ENCODE measurements at regions not wholly inside any gene's neighbourhood (a gene's known extent, or its start where the extent isn't known, plus 50 kb on each side); places are given as distances from the start of the nearest gene placed in this dataset.

DNA sequence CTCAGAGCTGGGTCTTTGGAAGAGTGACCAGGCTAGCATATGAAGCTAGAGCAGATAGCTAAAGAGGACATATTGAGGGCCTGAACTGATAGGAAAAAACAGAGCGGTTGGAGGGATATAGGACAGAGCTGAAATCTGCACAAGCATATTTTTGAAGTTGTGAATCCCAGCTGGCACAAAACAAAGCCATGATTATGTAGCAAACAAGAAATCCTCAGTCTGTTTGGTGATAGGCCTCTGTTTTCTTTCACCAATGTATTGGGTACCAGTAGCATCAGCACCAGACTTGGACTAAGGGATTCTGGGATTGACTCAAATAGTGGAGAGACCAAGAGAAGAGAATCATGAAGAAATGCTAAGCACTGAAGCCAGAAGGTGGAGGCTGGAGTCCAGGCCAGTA lies 151.0 kb downstream of the FAM43A start:
- no peak overlapping the region for H2AK9ac ChIP-seq (replicated peaks; ENCODE audit: low read depth, low read length, poor library complexity)
- in situ Hi-C loops (cut with MboI; ENCODE audit: low sequenced_read_pairs) (no loop called here), intact Hi-C loops (cut with micrococcal nuclease) (no loop called here), dilution Hi-C loops (cut with HindIII; ENCODE audit: low sequenced_read_pairs, unreplicated experiment) (no loop called here)
- DNase-seq (no peak), ATAC-seq (ENCODE audit: low read depth) (no peak)
- no peak overlapping the region for H3K14ac ChIP-seq (replicated peaks; ENCODE audit: low read depth, low read length)
- H2BK15ac ChIP-seq (ENCODE audit: low read depth, low read length): no peak overlapping the region
- H3K18ac ChIP-seq (ENCODE audit: low read depth, low read length): no peak overlapping the region
- H3K9ac ChIP-seq (ENCODE audit: low read depth, low read length): no peak overlapping the region
- no peak overlapping the region for H3K4ac ChIP-seq (ENCODE audit: low read depth, low read length)
- no peak overlapping the region for H4K91ac ChIP-seq (ENCODE audit: insufficient read depth, low read depth, low read length)
- POLR2A ChIA-PET (ENCODE audit: unreplicated experiment): no interaction called here
- CTCF ChIA-PET: interaction anchor here (0.9 kb wide), 1 partner anchor 18 kb away, joined by 4 read pairs; no protein-coding TSS in a partner anchor
- H3K9me3 ChIP-seq (ENCODE audit: control insufficient read depth, insufficient read depth, low read length): no peaks in the 10 kb centered on the region; the same call in 1 of the 2 replicates
- no peaks in the 10 kb centered on the region for H3K9me1 ChIP-seq (ENCODE audit: insufficient read depth, low read length)
- H3K4me1 ChIP-seq (ENCODE audit: control insufficient read depth, insufficient read depth, low read length): no peaks in the 10 kb centered on the region
- H2AFZ ChIP-seq (replicated peaks; ENCODE audit: low read length, poor library complexity): no peak overlapping the region
- no peak overlapping the region for H3K56ac ChIP-seq (ENCODE audit: extremely low read depth, insufficient read depth, low read length)
- H2BK5ac ChIP-seq (ENCODE audit: low read depth, low read length, poor library complexity, severe bottlenecking): no peak overlapping the region
- no CpG with 5 or more reads among the region's 1 CpG for WGBS, 2 experiments (ENCODE audit: extremely low coverage in 2 of 2, insufficient read length in 1 of 2)
- H3K4me2 ChIP-seq (ENCODE audit: low read depth, low read length): no peak overlapping the region
- H2BK20ac ChIP-seq (ENCODE audit: low read depth, low read length): no peak overlapping the region
- H4K5ac ChIP-seq (ENCODE audit: low read depth, low read length): no peak overlapping the region
- H3K4me3 ChIP-seq (ENCODE audit: insufficient read depth, low read depth, low read length): no peak overlapping the region
- H2AK5ac ChIP-seq (ENCODE audit: low read depth, low read length): no peak overlapping the region
- no peaks in the 10 kb centered on the region for H3K79me1 ChIP-seq (ENCODE audit: low read depth in 1 of 2, low read length in 2 of 2)
- H2BK120ac ChIP-seq (ENCODE audit: low read depth, low read length): no peak overlapping the region
- no peak overlapping the region for H4K8ac ChIP-seq (ENCODE audit: low read depth in 2 of 2, low read length in 2 of 2)
- H4K20me1 ChIP-seq (ENCODE audit: insufficient read depth, low read length): no peaks in the 10 kb centered on the region
- H3K27me3 ChIP-seq (ENCODE audit: control insufficient read depth, insufficient read depth, low read length): peaks cover 6% of the 10 kb centered on the region; the same call in 1 of the 2 replicates
- no TSS peak for BruUV-seq (replicated peaks)
- H3K23ac ChIP-seq (ENCODE audit: low read depth, low read length): no peak overlapping the region
- no peak overlapping the region for H3K27ac ChIP-seq (ENCODE audit: insufficient read depth, low read length)
- no peak for TF ChIP-seq RAD21 (IDR thresholded peaks at IDR 0.05; ENCODE audit: low read length)
- no peak for TF ChIP-seq CHD1 (IDR thresholded peaks at IDR 0.05; ENCODE audit: low read depth, low read length)
- no peak for TF ChIP-seq POLR2A (IDR thresholded peaks at IDR 0.05; ENCODE audit: low read depth, low read length)
- no peak for TF ChIP-seq CTCF (conservative IDR thresholded peaks at IDR 0.05; ENCODE audit: low read depth, low read length)
- no peak for TF ChIP-seq BHLHE40 (IDR thresholded peaks at IDR 0.05; ENCODE audit: low read depth, low read length)
- no peak for TF ChIP-seq NFE2L2 (IDR thresholded peaks at IDR 0.05; ENCODE audit: low read depth, low read length)
- TF ChIP-seq RFX5 (IDR thresholded peaks at IDR 0.05; ENCODE audit: low read depth, low read length): no peak
- TF ChIP-seq MAFK (IDR thresholded peaks at IDR 0.05; ENCODE audit: low read depth, low read length): no peak
- TF ChIP-seq SMC3 (IDR thresholded peaks at IDR 0.05; ENCODE audit: low read depth, low read length): no peak
- TF ChIP-seq, protein P1, sequence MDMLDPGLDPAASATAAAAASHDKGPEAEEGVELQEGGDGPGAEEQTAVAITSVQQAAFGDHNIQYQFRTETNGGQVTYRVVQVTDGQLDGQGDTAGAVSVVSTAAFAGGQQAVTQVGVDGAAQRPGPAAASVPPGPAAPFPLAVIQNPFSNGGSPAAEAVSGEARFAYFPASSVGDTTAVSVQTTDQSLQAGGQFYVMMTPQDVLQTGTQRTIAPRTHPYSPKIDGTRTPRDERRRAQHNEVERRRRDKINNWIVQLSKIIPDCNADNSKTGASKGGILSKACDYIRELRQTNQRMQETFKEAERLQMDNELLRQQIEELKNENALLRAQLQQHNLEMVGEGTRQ (IDR thresholded peaks at IDR 0.05; ENCODE audit: low read depth, low read length): no peak
- no peak for TF ChIP-seq FOS (IDR thresholded peaks at IDR 0.05; ENCODE audit: low read depth, low read length)
- TF ChIP-seq MXI1 (IDR thresholded peaks at IDR 0.05; ENCODE audit: borderline replicate concordance, low read depth, low read length): no peak
- TF ChIP-seq CEBPB (IDR thresholded peaks at IDR 0.05; ENCODE audit: low read depth, low read length): no peak
- no peaks in the 10 kb centered on the region for H3K36me3 ChIP-seq (ENCODE audit: control insufficient read depth, insufficient read depth, low read length)

Measured in IMR-90 (cell line).